OCI-LY3 (cell line): ENCODE measurements at regions not wholly inside any gene's neighbourhood (a gene's known extent, or its start where the extent isn't known, plus 50 kb on each side); places are given as distances from the start of the nearest gene placed in this dataset.
"Not testable (repeated sequence)": the region's sequence is repeated elsewhere in the genome, so short reads cannot be mapped to it uniquely, and the experiment has no call there.

Experiments
- H2AFZ ChIP-seq: fragments of 200-600, 300-600 bp; shearing (Covaris generic); 2 replicates; pipeline ENCODE4 v1.6.0; 2014; ENCODE audit warnings: antibody characterized with exemption, low read depth, low read length
- H3K27ac ChIP-seq: fragments of 200-600, 300-600 bp; sonication (generic); 2 replicates; pipeline ENCODE4 v1.5.1; 2014; ENCODE audit warnings: mild to moderate bottlenecking, low read length, moderate library complexity, mixed read lengths
- H3K27me3 ChIP-seq: fragments of 200-600, 300-600 bp; sonication (generic); 2 replicates; pipeline ENCODE4 v1.6.1; 2014; ENCODE audit warnings: low read depth, low read length, mixed read lengths
- H3K36me3 ChIP-seq: fragments of 200-600, 300-600 bp; sonication (generic); replicated peaks from 2 replicates; pipeline ENCODE3; 2014; ENCODE audit warnings: low read depth, low read length, mixed read lengths
- H3K4me1 ChIP-seq: fragments of 300-600, 200-600 bp; sonication (generic); 2 replicates; pipeline ENCODE4 v1.6.1; 2014; ENCODE audit warnings: low read length, mixed read lengths
- H3K4me2 ChIP-seq: fragments of 200-600, 300-600 bp; sonication (generic); 2 replicates; pipeline ENCODE4 v1.6.1; 2014; ENCODE audit warnings: low read length, mixed read lengths
- H3K4me3 ChIP-seq: fragments of 300-600, 200-600 bp; sonication (generic); 2 replicates; pipeline ENCODE4 v1.5.1; 2014; ENCODE audit warnings: antibody characterized with exemption, mild to moderate bottlenecking, low read length, moderate library complexity
- H3K79me2 ChIP-seq: fragments of 300-600, 200-600 bp; shearing (Covaris generic); 2 replicates; pipeline ENCODE4 v1.6.1; 2014; ENCODE audit warnings: mild to moderate bottlenecking, low read length, mixed read lengths
- H3K9ac ChIP-seq: fragments of 300-600, 200-600 bp; shearing (Covaris generic); 2 replicates; pipeline ENCODE4 v1.6.0; 2014; ENCODE audit warnings: mild to moderate bottlenecking, low read length, moderate library complexity
- H3K9me3 ChIP-seq: fragments of 200-600, 300-600 bp; shearing (Covaris generic); 2 replicates; pipeline ENCODE4 v1.6.1; 2014; ENCODE audit warnings: low read length, mixed read lengths; ENCODE audit not compliant: insufficient read depth
- H4K20me1 ChIP-seq: fragments of 200-600, 300-600 bp; sonication (generic); 2 replicates; pipeline ENCODE4 v1.6.1; 2016; ENCODE audit warnings: low read length, mixed read lengths; ENCODE audit not compliant: insufficient read depth
- EZH2phosphoT487 ChIP-seq: fragments of 200-600 bp; shearing (Covaris generic); IDR thresholded peaks from 2 replicates; pipeline ENCODE4 v1.6.1; 2018; ENCODE audit warnings: antibody characterized with exemption, mixed run types, low read depth
- TF ChIP-seq, protein P1 (sequence below): fragments of 200-600, 300-600 bp; sonication (generic); IDR thresholded peaks from 2 replicates; pipeline ENCODE4 v1.5.1; 2014; ENCODE audit warnings: antibody characterized with exemption, low read length, low read depth

GRCh38 chr11:33529461-33529860, 171.2 kb downstream of the C11orf91 start:
- no peak overlapping the region for H3K9ac ChIP-seq
- peaks cover 5% of the 10 kb centered on the region; the same call in 1 of the 2 replicates for H3K27me3 ChIP-seq
- no peaks in the 10 kb centered on the region for H3K79me2 ChIP-seq
- no peaks in the 10 kb centered on the region for H4K20me1 ChIP-seq
- TF ChIP-seq, protein P1, sequence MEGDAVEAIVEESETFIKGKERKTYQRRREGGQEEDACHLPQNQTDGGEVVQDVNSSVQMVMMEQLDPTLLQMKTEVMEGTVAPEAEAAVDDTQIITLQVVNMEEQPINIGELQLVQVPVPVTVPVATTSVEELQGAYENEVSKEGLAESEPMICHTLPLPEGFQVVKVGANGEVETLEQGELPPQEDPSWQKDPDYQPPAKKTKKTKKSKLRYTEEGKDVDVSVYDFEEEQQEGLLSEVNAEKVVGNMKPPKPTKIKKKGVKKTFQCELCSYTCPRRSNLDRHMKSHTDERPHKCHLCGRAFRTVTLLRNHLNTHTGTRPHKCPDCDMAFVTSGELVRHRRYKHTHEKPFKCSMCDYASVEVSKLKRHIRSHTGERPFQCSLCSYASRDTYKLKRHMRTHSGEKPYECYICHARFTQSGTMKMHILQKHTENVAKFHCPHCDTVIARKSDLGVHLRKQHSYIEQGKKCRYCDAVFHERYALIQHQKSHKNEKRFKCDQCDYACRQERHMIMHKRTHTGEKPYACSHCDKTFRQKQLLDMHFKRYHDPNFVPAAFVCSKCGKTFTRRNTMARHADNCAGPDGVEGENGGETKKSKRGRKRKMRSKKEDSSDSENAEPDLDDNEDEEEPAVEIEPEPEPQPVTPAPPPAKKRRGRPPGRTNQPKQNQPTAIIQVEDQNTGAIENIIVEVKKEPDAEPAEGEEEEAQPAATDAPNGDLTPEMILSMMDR, result no peak
- TF ChIP-seq EZH2phosphoT487, result no peak
- no peaks in the 10 kb centered on the region for H3K9me3 ChIP-seq
- H3K4me2 ChIP-seq, result no peak overlapping the region
- no peaks in the 10 kb centered on the region for H3K4me1 ChIP-seq
- no peak overlapping the region for H3K4me3 ChIP-seq
- H3K36me3 ChIP-seq, result no peaks in the 10 kb centered on the region
- H3K27ac ChIP-seq, result no peak overlapping the region
- H2AFZ ChIP-seq, result no peak overlapping the region

- H3K4me2 ChIP-seq, H3K27me3 ChIP-seq, H3K36me3 ChIP-seq, H3K9me3 ChIP-seq, H4K20me1 ChIP-seq, H3K27ac ChIP-seq, H3K9ac ChIP-seq, H3K4me1 ChIP-seq, H2AFZ ChIP-seq, H3K4me3 ChIP-seq, H3K79me2 ChIP-seq: not testable (repeated sequence)
These were observed 172.9 kb downstream of the C11orf91 start for GRCh38 chr11:33527738-33528137.

GRCh38 chr11:33525789-33526188, 174.8 kb downstream of the C11orf91 start:
- no peak overlapping the region for H3K4me3 ChIP-seq
- no peaks in the 10 kb centered on the region for H3K9me3 ChIP-seq
- no peaks in the 10 kb centered on the region for H3K4me1 ChIP-seq
- no peaks in the 10 kb centered on the region for H4K20me1 ChIP-seq
- H3K79me2 ChIP-seq, result no peaks in the 10 kb centered on the region
- peaks cover 5% of the 10 kb centered on the region; the same call in 1 of the 2 replicates for H3K27me3 ChIP-seq
- H3K4me2 ChIP-seq, result no peak overlapping the region
- H3K27ac ChIP-seq, result no peak overlapping the region
- H3K36me3 ChIP-seq, result no peaks in the 10 kb centered on the region
- no peak overlapping the region for H2AFZ ChIP-seq
- TF ChIP-seq, protein P1, result no peak
- TF ChIP-seq EZH2phosphoT487, result no peak
- H3K9ac ChIP-seq, result no peak overlapping the region

GRCh38 chr11:33521384-33521783, 179.2 kb downstream of the C11orf91 start:
- TF ChIP-seq, protein P1, result no peak
- TF ChIP-seq EZH2phosphoT487, result no peak
- H4K20me1 ChIP-seq, result no peaks in the 10 kb centered on the region
- no peaks in the 10 kb centered on the region for H3K9me3 ChIP-seq
- no peaks in the 10 kb centered on the region for H3K79me2 ChIP-seq
- H3K36me3 ChIP-seq, result no peaks in the 10 kb centered on the region
- no peak overlapping the region for H2AFZ ChIP-seq
- H3K9ac ChIP-seq, result no peak overlapping the region
- no peak overlapping the region for H3K4me3 ChIP-seq
- no peak overlapping the region for H3K4me2 ChIP-seq
- no peaks in the 10 kb centered on the region for H3K4me1 ChIP-seq
- H3K27me3 ChIP-seq, result peaks cover 21% of the 10 kb centered on the region; the same call in 1 of the 2 replicates
- no peak overlapping the region for H3K27ac ChIP-seq

- Histone ChIP-seq H3K4me2 (no peak overlapping the region), H3K4me1 (peaks cover 4% of the 10 kb centered on the region; the same call in 1 of the 2 replicates), H3K27ac (no peak overlapping the region), H3K9me3 (no peaks in the 10 kb centered on the region), H3K27me3 (peaks cover 21% of the 10 kb centered on the region; the same call in 1 of the 2 replicates), H3K36me3 (no peaks in the 10 kb centered on the region), H3K79me2 (no peaks in the 10 kb centered on the region), H2AFZ (no peak overlapping the region), H3K9ac (no peak overlapping the region), H4K20me1 (no peaks in the 10 kb centered on the region), H3K4me3 (no peak overlapping the region)
- no peak for TF ChIP-seq EZH2phosphoT487
- TF ChIP-seq, protein P1, result no peak
These were observed 180.5 kb downstream of the C11orf91 start for GRCh38 chr11:33520112-33520511.
